Neuron (in vitro differentiated cells): ENCODE measurements at regions not wholly inside any gene's neighbourhood (a gene's known extent, or its start where the extent isn't known, plus 50 kb on each side); places are given as distances from the start of the nearest gene placed in this dataset.

Experiments
- H2AFZ ChIP-seq: one replicate; pipeline ENCODE4 v1.6.1; 2013; ENCODE audit warnings: low read depth, mild to moderate bottlenecking, inconsistent platforms, low read length, moderate library complexity
- H3K27me3 ChIP-seq: one replicate; pipeline ENCODE4 v1.6.1; 2013; ENCODE audit warnings: low read length; ENCODE audit not compliant: insufficient read depth
- H3K36me3 ChIP-seq: one replicate; pipeline ENCODE4 v1.6.1; 2013; ENCODE audit warnings: low read length; ENCODE audit not compliant: insufficient read depth
- H3K4me1 ChIP-seq: one replicate; pipeline ENCODE4 v1.6.1; 2013; ENCODE audit warnings: low read length; ENCODE audit not compliant: insufficient read depth
- H3K4me3 ChIP-seq: 2 replicates; pipeline ENCODE4 v1.5.1; 2013; ENCODE audit warnings: mild to moderate bottlenecking, low read length, moderate library complexity
- H3K9me3 ChIP-seq: one replicate; pipeline ENCODE4 v1.6.1; 2013; ENCODE audit warnings: low read length

DNA sequence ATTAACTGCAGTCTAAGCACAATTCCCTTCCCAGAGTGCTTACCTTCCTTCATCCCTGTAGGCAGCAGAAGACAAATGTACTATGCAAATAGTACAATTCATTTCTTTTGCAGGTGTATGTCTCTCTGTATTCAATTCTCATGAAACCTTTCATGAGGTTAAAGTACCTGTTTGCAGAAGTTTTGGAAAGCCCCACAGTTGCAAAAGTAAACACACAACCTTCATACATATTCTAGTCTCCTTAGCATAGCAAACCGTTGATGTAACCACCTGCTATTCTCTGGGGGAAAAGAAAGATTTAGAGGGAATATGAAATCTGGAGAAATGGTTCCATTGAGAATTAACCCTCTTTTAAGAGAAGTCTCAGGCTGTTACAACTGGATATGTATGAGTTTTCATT, 200.3 kb upstream of the SUCLG2 start:
- H3K9me3 ChIP-seq, result no peaks in the 10 kb centered on the region
- H3K4me3 ChIP-seq, result no peak overlapping the region
- no peak overlapping the region for H2AFZ ChIP-seq
- H3K4me1 ChIP-seq, result no peaks in the 10 kb centered on the region
- H3K27me3 ChIP-seq, result no peaks in the 10 kb centered on the region
- no peaks in the 10 kb centered on the region for H3K36me3 ChIP-seq

GRCh38 chr3:67853520-67853919, 199.1 kb upstream of the SUCLG2 start:
- no peaks in the 10 kb centered on the region for H3K36me3 ChIP-seq
- H3K4me1 ChIP-seq, result no peaks in the 10 kb centered on the region
- no peak overlapping the region for H2AFZ ChIP-seq
- no peaks in the 10 kb centered on the region for H3K27me3 ChIP-seq
- H3K4me3 ChIP-seq, result no peak overlapping the region
- H3K9me3 ChIP-seq, result no peaks in the 10 kb centered on the region

DNA sequence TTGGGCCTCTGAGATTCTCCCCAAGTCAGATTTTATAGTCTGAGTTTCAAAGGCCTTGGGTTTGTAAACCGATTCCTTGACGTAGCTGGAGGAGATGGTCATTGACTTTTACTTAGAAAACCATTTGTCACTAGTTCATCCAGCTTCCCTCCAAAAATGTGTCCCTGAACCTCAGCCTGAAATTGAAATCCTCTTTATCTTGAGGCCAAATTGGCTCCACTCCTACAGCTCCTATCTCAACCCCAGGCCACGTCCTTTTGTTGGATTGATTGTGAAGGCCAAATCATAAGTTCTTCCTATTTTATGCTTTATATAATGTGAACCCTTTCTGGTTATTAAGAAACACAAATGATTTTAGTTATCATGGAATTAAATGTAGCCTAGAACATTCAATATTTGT, 193.9 kb upstream of the SUCLG2 start:
- no peaks in the 10 kb centered on the region for H3K9me3 ChIP-seq
- no peaks in the 10 kb centered on the region for H3K27me3 ChIP-seq
- H2AFZ ChIP-seq, result no peak overlapping the region
- no peaks in the 10 kb centered on the region for H3K4me1 ChIP-seq
- H3K4me3 ChIP-seq, result no peak overlapping the region
- no peaks in the 10 kb centered on the region for H3K36me3 ChIP-seq

DNA sequence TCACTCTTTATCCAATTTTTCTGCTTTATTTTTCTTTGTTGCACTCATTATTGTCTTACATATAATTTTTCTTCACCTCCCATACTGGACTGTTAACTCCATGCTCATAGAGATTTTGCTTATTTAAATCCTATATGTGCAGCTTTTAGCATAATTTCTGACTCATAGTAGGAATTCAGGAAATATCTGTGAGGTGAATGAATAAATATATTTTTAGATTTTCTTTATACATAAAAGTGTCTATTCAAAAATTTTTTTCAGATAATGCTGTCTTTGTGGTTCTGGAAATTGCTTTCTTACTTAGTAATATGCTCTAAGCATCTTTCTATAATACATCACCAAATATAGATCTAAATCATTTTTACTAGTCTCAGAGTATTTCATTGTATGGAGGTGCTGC, 191.8 kb upstream of the SUCLG2 start:
- Histone ChIP-seq H2AFZ (no peak overlapping the region), H3K9me3 (no peaks in the 10 kb centered on the region), H3K4me1 (no peaks in the 10 kb centered on the region), H3K4me3 (no peak overlapping the region), H3K27me3 (no peaks in the 10 kb centered on the region), H3K36me3 (no peaks in the 10 kb centered on the region)

DNA sequence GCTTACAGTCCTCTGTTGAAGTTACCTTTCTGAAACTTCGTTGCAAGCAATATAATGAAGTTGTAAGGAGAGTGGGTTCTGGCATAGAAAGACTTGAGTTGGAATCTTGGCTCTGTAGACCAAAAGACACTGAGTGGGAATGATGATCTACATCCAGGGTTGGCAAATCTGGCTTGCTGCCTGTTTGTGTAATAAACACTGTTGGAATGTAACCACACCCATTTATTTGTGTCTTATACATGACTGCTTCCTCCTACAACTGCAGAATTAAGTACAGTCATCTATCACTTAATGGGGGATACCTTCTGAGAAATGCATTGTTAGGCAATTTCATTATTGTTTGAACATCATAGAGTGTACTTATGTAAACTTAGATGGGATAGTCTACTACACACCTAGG, 178.4 kb upstream of the SUCLG2 start:
- no peak overlapping the region for H3K4me3 ChIP-seq
- no peaks in the 10 kb centered on the region for H3K36me3 ChIP-seq
- H3K4me1 ChIP-seq, result no peaks in the 10 kb centered on the region
- no peak overlapping the region for H2AFZ ChIP-seq
- H3K9me3 ChIP-seq, result no peaks in the 10 kb centered on the region
- H3K27me3 ChIP-seq, result no peaks in the 10 kb centered on the region

- Histone ChIP-seq H3K27me3 (no peaks in the 10 kb centered on the region), H3K36me3 (no peaks in the 10 kb centered on the region), H2AFZ (no peak overlapping the region), H3K9me3 (no peaks in the 10 kb centered on the region), H3K4me1 (no peaks in the 10 kb centered on the region), H3K4me3 (no peak overlapping the region)
Measured at GRCh38 chr3:67831262-67831661, 176.8 kb upstream of the SUCLG2 start.

GRCh38 chr3:67828486-67829010, 174.1 kb upstream of the SUCLG2 start:
- Histone ChIP-seq H2AFZ (no peak overlapping the region), H3K4me3 (no peak overlapping the region), H3K4me1 (no peaks in the 10 kb centered on the region), H3K36me3 (no peaks in the 10 kb centered on the region), H3K9me3 (no peaks in the 10 kb centered on the region), H3K27me3 (no peaks in the 10 kb centered on the region)

GRCh38 chr3:67821135-67821534, 166.7 kb upstream of the SUCLG2 start:
- Histone ChIP-seq H3K4me1 (no peaks in the 10 kb centered on the region), H3K27me3 (no peaks in the 10 kb centered on the region), H3K9me3 (no peaks in the 10 kb centered on the region), H3K36me3 (no peaks in the 10 kb centered on the region), H2AFZ (no peak overlapping the region), H3K4me3 (no peak overlapping the region)

DNA sequence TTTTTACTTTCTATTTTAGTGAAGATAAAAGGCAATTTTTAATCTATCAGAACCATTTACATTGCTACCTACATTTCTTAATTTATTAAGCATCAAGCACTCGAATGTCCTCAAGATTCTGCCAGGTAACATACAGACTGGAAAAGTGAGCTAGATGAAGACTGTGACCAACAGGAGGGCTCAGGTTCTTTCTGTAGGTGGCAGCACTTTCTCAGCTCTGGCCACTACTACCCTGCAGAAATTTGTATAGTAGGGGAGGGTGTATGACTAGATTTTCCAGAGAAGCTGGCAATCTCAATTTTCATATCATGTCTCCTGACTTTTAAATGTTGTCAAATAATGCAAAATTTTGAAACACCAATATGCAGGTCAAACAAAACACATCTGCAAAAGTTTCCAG, 165.0 kb upstream of the SUCLG2 start:
- no peaks in the 10 kb centered on the region for H3K36me3 ChIP-seq

GRCh38 chr3:67809370-67809935, 155.0 kb upstream of the SUCLG2 start:
- Histone ChIP-seq H3K27me3 (no peaks in the 10 kb centered on the region), H3K36me3 (no peaks in the 10 kb centered on the region), H3K4me1 (no peaks in the 10 kb centered on the region), H3K4me3 (no peak overlapping the region), H3K9me3 (no peaks in the 10 kb centered on the region), H2AFZ (no peak overlapping the region)

More for the DNA sequence above, 165.0 kb upstream of the SUCLG2 start:
- Histone ChIP-seq H3K4me1 (no peaks in the 10 kb centered on the region), H3K9me3 (no peaks in the 10 kb centered on the region), H3K27me3 (no peaks in the 10 kb centered on the region), H3K4me3 (no peak overlapping the region), H2AFZ (no peak overlapping the region)

DNA sequence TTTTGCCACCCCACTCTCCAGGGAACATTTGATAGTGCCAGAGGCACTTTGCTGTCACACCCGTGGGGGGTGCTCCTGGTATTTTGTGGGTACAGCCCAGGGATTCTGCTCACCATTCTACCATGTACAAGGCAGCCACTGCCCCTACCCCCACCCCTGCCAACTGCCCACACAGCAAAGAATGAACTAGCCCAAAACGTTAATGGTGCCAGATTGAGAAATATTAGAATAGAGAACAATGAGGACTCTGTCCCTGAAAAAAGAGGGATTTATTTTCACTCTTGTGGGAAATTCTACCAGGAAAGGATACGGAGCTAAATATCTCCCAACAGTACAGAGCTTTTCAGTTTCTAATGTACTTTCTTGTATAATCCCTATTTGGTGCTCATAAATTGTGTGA, 154.5 kb upstream of the SUCLG2 start:
- H3K4me1 ChIP-seq, result no peaks in the 10 kb centered on the region
- H3K4me3 ChIP-seq, result no peak overlapping the region
- no peaks in the 10 kb centered on the region for H3K9me3 ChIP-seq
- no peaks in the 10 kb centered on the region for H3K27me3 ChIP-seq
- no peaks in the 10 kb centered on the region for H3K36me3 ChIP-seq
- no peak overlapping the region for H2AFZ ChIP-seq

- Histone ChIP-seq H3K9me3 (no peaks in the 10 kb centered on the region), H3K36me3 (no peaks in the 10 kb centered on the region), H2AFZ (no peak overlapping the region), H3K4me3 (no peak overlapping the region), H3K27me3 (no peaks in the 10 kb centered on the region), H3K4me1 (no peaks in the 10 kb centered on the region)
Measured at GRCh38 chr3:67804578-67804977, 150.2 kb upstream of the SUCLG2 start.

DNA sequence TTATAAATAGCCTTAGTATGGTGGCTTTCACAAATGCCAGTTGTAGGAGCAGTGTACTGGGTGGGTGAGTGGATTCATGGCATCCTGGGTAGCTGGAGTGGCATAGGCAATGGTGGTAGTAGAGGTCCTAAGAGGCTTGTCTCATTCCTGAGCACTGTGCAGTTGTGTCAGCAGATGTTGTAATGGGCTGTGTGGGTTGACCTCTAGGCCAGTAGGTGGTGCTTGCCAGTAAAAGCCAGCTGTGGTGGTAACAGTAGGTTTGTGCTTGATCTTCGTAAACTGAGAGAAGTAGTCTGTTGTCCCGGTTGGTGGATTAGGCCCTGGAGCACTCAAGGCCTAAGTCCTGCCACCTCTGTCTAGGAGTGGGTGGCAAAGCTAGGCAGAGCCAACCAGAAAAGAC, 149.7 kb upstream of the SUCLG2 start:
- no peak overlapping the region for H3K4me3 ChIP-seq
- no peaks in the 10 kb centered on the region for H3K36me3 ChIP-seq
- no peak overlapping the region for H2AFZ ChIP-seq
- no peaks in the 10 kb centered on the region for H3K4me1 ChIP-seq
- no peaks in the 10 kb centered on the region for H3K9me3 ChIP-seq
- H3K27me3 ChIP-seq, result no peaks in the 10 kb centered on the region

DNA sequence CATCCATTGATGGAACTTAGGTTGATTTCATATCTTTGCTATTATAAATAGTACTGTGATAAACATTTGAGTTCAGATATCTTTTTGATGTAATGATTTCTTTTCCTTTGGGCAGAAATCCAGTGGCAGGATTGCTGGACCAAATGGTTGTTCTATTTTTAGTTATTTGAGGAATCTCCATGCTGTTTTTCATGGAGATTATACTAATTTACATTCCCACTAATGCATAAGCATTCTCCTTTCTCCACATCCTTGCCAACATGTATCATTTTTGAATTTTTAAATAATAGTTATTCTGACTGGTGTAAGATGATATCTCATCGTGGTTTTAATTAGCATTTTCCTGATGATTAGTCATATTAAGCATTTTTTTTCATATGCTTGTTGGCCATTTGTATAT, 144.0 kb upstream of the SUCLG2 start:
- Histone ChIP-seq H3K4me3 (no peak overlapping the region), H3K9me3 (no peaks in the 10 kb centered on the region), H2AFZ (no peak overlapping the region), H3K36me3 (no peaks in the 10 kb centered on the region), H3K27me3 (no peaks in the 10 kb centered on the region), H3K4me1 (no peaks in the 10 kb centered on the region)
